WERI-Rb-1 (cell line): ENCODE measurements at regions not wholly inside any gene's neighbourhood (a gene's known extent, or its start where the extent isn't known, plus 50 kb on each side); places are given as distances from the start of the nearest gene placed in this dataset.

Experiments used
- DNase-seq: peaks from one replicate; pipeline ENCODE4 v3.0.0-alpha.2; 2020
- H3K27ac ChIP-seq: fragments of 250-450 bp; sonication (Bioruptor Pico); 2 replicates; pipeline ENCODE4 v1.5.1; 2020; ENCODE audit warnings: mild to moderate bottlenecking, moderate library complexity
- H3K27me3 ChIP-seq: fragments of 250-450 bp; sonication (Bioruptor Pico); 2 replicates; pipeline ENCODE4 v1.5.1; 2021; ENCODE audit warnings: mild to moderate bottlenecking, low read depth, moderate library complexity; ENCODE audit not compliant: insufficient read depth, severe bottlenecking
- H3K36me3 ChIP-seq: fragments of 250-450 bp; sonication (Bioruptor Pico); 2 replicates; pipeline ENCODE4 v1.5.1; 2020; ENCODE audit warnings: mild to moderate bottlenecking, moderate library complexity
- H3K4me3 ChIP-seq: 2 replicates; pipeline ENCODE4 v1.5.1; 2011; ENCODE audit warnings: low read depth, mild to moderate bottlenecking, control low read depth, low read length
- H3K9me3 ChIP-seq: fragments of 250-450 bp; sonication (Bioruptor Pico); 2 replicates; pipeline ENCODE4 v1.5.1; 2021; ENCODE audit warnings: mild to moderate bottlenecking, moderate library complexity; ENCODE audit not compliant: severe bottlenecking
- CTCF ChIP-seq: IDR thresholded peaks from 2 replicates; pipeline ENCODE4 v1.5.1; 2011; ENCODE audit warnings: low read depth, mild to moderate bottlenecking, control low read depth, inconsistent platforms, low read length

DNA sequence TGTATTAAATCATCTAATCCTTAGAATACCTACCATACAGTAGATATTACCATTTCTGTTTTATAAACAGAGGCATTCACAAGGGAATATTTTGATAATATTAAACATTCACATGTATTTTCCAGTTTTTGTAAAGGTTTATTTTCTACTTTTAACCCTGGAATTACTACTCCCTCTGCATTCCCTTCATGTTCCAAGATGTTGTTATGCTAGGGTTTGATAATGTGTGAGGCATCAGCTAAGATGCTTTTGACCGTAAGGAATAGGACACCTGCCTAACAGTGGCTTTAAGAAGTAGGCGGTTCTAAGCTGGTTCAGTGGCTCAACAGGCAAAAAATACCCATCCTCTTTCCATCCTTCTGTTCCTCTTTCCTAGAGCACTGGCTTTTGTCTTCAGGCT, 131.9 kb upstream of the USP24 start:
- no peak for TF ChIP-seq CTCF
- H3K27ac ChIP-seq = no peak overlapping the region
- no peak for DNase-seq
- peaks cover 13% of the 10 kb centered on the region for H3K27me3 ChIP-seq
- no peak overlapping the region for H3K4me3 ChIP-seq
- H3K9me3 ChIP-seq = no peaks in the 10 kb centered on the region
- no peaks in the 10 kb centered on the region for H3K36me3 ChIP-seq

- no peak for DNase-seq
- no peak for TF ChIP-seq CTCF
- no peaks in the 10 kb centered on the region for H3K36me3 ChIP-seq
- H3K27ac ChIP-seq = no peak overlapping the region
- peaks cover 8% of the 10 kb centered on the region for H3K27me3 ChIP-seq
- H3K4me3 ChIP-seq = no peak overlapping the region
- H3K9me3 ChIP-seq = no peaks in the 10 kb centered on the region
Observed at GRCh38 chr1:55346586-55346985, 131.4 kb upstream of the USP24 start.

GRCh38 chr1:55339681-55340080, 124.5 kb upstream of the USP24 start:
- H3K36me3 ChIP-seq = no peaks in the 10 kb centered on the region
- no peaks in the 10 kb centered on the region for H3K9me3 ChIP-seq
- no peak overlapping the region for H3K27ac ChIP-seq
- no peak overlapping the region for H3K4me3 ChIP-seq
- peaks cover 16% of the 10 kb centered on the region for H3K27me3 ChIP-seq
- no peak for TF ChIP-seq CTCF
- no peak for DNase-seq

DNA sequence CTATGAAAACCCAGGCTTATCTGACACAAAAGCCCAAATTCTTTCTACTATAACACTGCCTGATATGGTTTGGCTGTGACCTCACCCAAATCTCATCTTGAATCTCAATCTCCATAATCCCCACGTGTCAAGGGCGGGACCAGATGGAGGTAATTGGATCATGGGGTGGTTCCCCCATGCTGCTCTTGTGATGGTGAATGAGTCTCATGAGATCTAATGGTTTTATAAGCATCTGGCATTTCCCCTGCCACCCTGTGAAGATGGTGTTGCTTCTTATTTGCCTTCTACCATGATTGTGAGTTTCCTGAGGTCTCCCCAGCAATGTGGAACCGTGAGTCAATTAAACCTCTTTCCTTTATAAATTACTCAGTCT, 123.3 kb upstream of the USP24 start:
- H3K4me3 ChIP-seq = no peak overlapping the region
- DNase-seq = peak; percentile 72
- peaks cover 29% of the 10 kb centered on the region for H3K27me3 ChIP-seq
- no peaks in the 10 kb centered on the region for H3K36me3 ChIP-seq
- no peak for TF ChIP-seq CTCF
- H3K27ac ChIP-seq = no peak overlapping the region
- H3K9me3 ChIP-seq = no peaks in the 10 kb centered on the region

GRCh38 chr1:55337801-55338447, 122.8 kb upstream of the USP24 start:
- peaks cover 31% of the 10 kb centered on the region for H3K27me3 ChIP-seq
- no peaks in the 10 kb centered on the region for H3K36me3 ChIP-seq
- no peak overlapping the region for H3K4me3 ChIP-seq
- peak; percentile 55 for DNase-seq
- peak; percentile 64 for TF ChIP-seq CTCF
- no peaks in the 10 kb centered on the region for H3K9me3 ChIP-seq
- no peak overlapping the region for H3K27ac ChIP-seq

- no peak for DNase-seq
Observed at GRCh38 chr1:55334797-55335196, 119.6 kb upstream of the USP24 start.

More at GRCh38 chr1:55334797-55335196, 119.6 kb upstream of the USP24 start:
- no peaks in the 10 kb centered on the region for H3K36me3 ChIP-seq
- H3K27ac ChIP-seq = no peak overlapping the region
- TF ChIP-seq CTCF = no peak
- no peaks in the 10 kb centered on the region for H3K9me3 ChIP-seq
- no peak overlapping the region for H3K4me3 ChIP-seq
- peaks cover 53% of the 10 kb centered on the region for H3K27me3 ChIP-seq
